Fibroblast of the aortic adventitia (primary cell): ENCODE measurements at regions not wholly inside any gene's neighbourhood (a gene's known extent, or its start where the extent isn't known, plus 50 kb on each side); places are given as distances from the start of the nearest gene placed in this dataset.

Experiments
- DNase-seq: peaks from one replicate; pipeline ENCODE4 v3.0.0-alpha.2; 2010; ENCODE audit warnings: low read depth
- H3K4me3 ChIP-seq: 2 replicates; pipeline ENCODE4 v1.5.1; 2011; ENCODE audit warnings: low read depth, mild to moderate bottlenecking, control low read depth, low read length, moderate library complexity
- CTCF ChIP-seq: IDR thresholded peaks from 2 replicates; pipeline ENCODE4 v1.5.1; 2011; ENCODE audit warnings: mild to moderate bottlenecking, low read length, control low read depth, inconsistent platforms; ENCODE audit not compliant: insufficient read depth

- DNase-seq, result no peak
- TF ChIP-seq CTCF, result no peak
- no peak overlapping the region for H3K4me3 ChIP-seq
These were observed 116.9 kb upstream of the SCN7A start for GRCh38 chr2:166610913-166611305.

GRCh38 chr2:166610180-166610912, 116.3 kb upstream of the SCN7A start:
- no peak for TF ChIP-seq CTCF
- DNase-seq, result no peak
- H3K4me3 ChIP-seq, result no peak overlapping the region

GRCh38 chr2:166609183-166609959, 115.3 kb upstream of the SCN7A start:
- no peak overlapping the region for H3K4me3 ChIP-seq
- no peak for TF ChIP-seq CTCF
- DNase-seq, result no peak

GRCh38 chr2:166607880-166608279, 113.8 kb upstream of the SCN7A start:
- no peak for TF ChIP-seq CTCF
- DNase-seq, result no peak
- no peak overlapping the region for H3K4me3 ChIP-seq

GRCh38 chr2:166593403-166593802, 99.4 kb upstream of the SCN7A start:
- peak; percentile 79 for DNase-seq
- H3K4me3 ChIP-seq, result no peak overlapping the region
- TF ChIP-seq CTCF, result no peak

GRCh38 chr2:166592750-166593149, 98.7 kb upstream of the SCN7A start:
- DNase-seq, result no peak
- no peak for TF ChIP-seq CTCF
- no peak overlapping the region for H3K4me3 ChIP-seq
